SK-N-SH treated with all-trans-retinoic acid at 6 μM for 48 hours (cell line): ENCODE measurements at regions not wholly inside any gene's neighbourhood (a gene's known extent, or its start where the extent isn't known, plus 50 kb on each side); places are given as distances from the start of the nearest gene placed in this dataset.

Experiments used
- ATAC-seq: fragments of 200-7000 bp; cut with Tn5 transposase; 3 replicates; pipeline ENCODE4 v1.9.1; 2020; ENCODE audit warnings: mild to moderate bottlenecking, moderate library complexity
- ARNTL ChIP-seq: fragments of 450-650 bp; formaldehyde crosslinking; IDR thresholded peaks from 2 replicates; pipeline ENCODE4 v1.5.0; 2020; ENCODE audit warnings: low read depth, mild to moderate bottlenecking, moderate library complexity, borderline replicate concordance
- BACH2 ChIP-seq: fragments of 250-450 bp; sonication (Bioruptor Pico); IDR thresholded peaks from 2 replicates; pipeline ENCODE4 v1.9.0; 2021; ENCODE audit warnings: mild to moderate bottlenecking, borderline replicate concordance
- CSDC2 ChIP-seq: fragments of 250-450 bp; sonication (Bioruptor Pico); IDR thresholded peaks from 2 replicates; pipeline ENCODE4 v1.5.0; 2020; ENCODE audit warnings: mild to moderate bottlenecking, moderate library complexity
- ESRRG ChIP-seq: fragments of 250-450 bp; sonication (Bioruptor Pico); IDR thresholded peaks from 2 replicates; pipeline ENCODE4 v1.6.1; 2021; ENCODE audit warnings: mild to moderate bottlenecking
- GLIS3 ChIP-seq: fragments of 250-450 bp; sonication (Bioruptor Pico); IDR thresholded peaks from 2 replicates; pipeline ENCODE4 v1.5.0; 2020; ENCODE audit warnings: mild to moderate bottlenecking, moderate library complexity
- ISL1 ChIP-seq: fragments of 250-450 bp; sonication (Bioruptor Pico); IDR thresholded peaks from 2 replicates; pipeline ENCODE4 v2.1.2; 2022; ENCODE audit warnings: mild to moderate bottlenecking, moderate library complexity
- OSR1 ChIP-seq: fragments of 250-450 bp; sonication (Bioruptor Pico); IDR thresholded peaks from 2 replicates; pipeline ENCODE4 v1.8.0; 2022; ENCODE audit warnings: moderate library complexity, mild to moderate bottlenecking, inconsistent platforms
- PPARA ChIP-seq: fragments of 250-450 bp; sonication (Bioruptor Pico); IDR thresholded peaks from 2 replicates; pipeline ENCODE4 v1.5.0; 2020; ENCODE audit warnings: mild to moderate bottlenecking, borderline replicate concordance
- RARB ChIP-seq: fragments of 250-450 bp; sonication (Bioruptor Pico); IDR thresholded peaks from 2 replicates; pipeline ENCODE4 v1.8.0; 2021; ENCODE audit warnings: mild to moderate bottlenecking, moderate library complexity
- SNAI2 ChIP-seq: fragments of 250-450 bp; sonication (Bioruptor Pico); IDR thresholded peaks from 2 replicates; pipeline ENCODE4 v1.5.0; 2020; ENCODE audit warnings: mild to moderate bottlenecking, moderate library complexity
- TOX ChIP-seq: fragments of 250-450 bp; sonication (Bioruptor Pico); IDR thresholded peaks from 2 replicates; pipeline ENCODE4 v1.8.0; 2021; ENCODE audit warnings: mild to moderate bottlenecking, moderate library complexity, borderline replicate concordance
- ZC3H10 ChIP-seq: fragments of 250-450 bp; sonication (Bioruptor Pico); IDR thresholded peaks from 2 replicates; pipeline ENCODE4 v1.5.1; 2021; ENCODE audit warnings: mild to moderate bottlenecking, moderate library complexity
- ZFP3 ChIP-seq: fragments of 250-450 bp; sonication (Bioruptor Pico); IDR thresholded peaks from 2 replicates; pipeline ENCODE4 v1.5.0; 2020; ENCODE audit warnings: mild to moderate bottlenecking, moderate library complexity
- ZFP30 ChIP-seq: fragments of 450-650 bp; formaldehyde crosslinking; IDR thresholded peaks from 2 replicates; pipeline ENCODE4 v1.5.0; 2022; ENCODE audit warnings: mild to moderate bottlenecking, moderate library complexity
- ZNF565 ChIP-seq: fragments of 450-650 bp; formaldehyde crosslinking; conservative IDR thresholded peaks from 2 replicates; pipeline ENCODE4 v1.5.0; 2020; ENCODE audit warnings: low read depth, mild to moderate bottlenecking, moderate library complexity
- ZNF70 ChIP-seq: fragments of 450-650 bp; formaldehyde crosslinking; IDR thresholded peaks from 2 replicates; pipeline ENCODE4 v1.5.0; 2020; ENCODE audit warnings: mild to moderate bottlenecking, moderate library complexity
- TF ChIP-seq, protein P1 (sequence below): fragments of 250-450 bp; sonication (Bioruptor Pico); IDR thresholded peaks from 2 replicates; pipeline ENCODE4 v1.5.1; 2020; ENCODE audit warnings: low read depth, mild to moderate bottlenecking, moderate library complexity
- TF ChIP-seq, protein P2 (sequence below): fragments of 250-450 bp; sonication (Bioruptor Pico); IDR thresholded peaks from 2 replicates; pipeline ENCODE4 v1.5.0; 2020; ENCODE audit warnings: mild to moderate bottlenecking, moderate library complexity
- TF ChIP-seq, protein P3 (sequence below): fragments of 250-450 bp; sonication (Bioruptor Pico); IDR thresholded peaks from 2 replicates; pipeline ENCODE4 v1.8.0; 2020; ENCODE audit warnings: mild to moderate bottlenecking, moderate library complexity, borderline replicate concordance
- TF ChIP-seq, protein P4 (sequence below): fragments of 250-450 bp; sonication (Bioruptor Pico); IDR thresholded peaks from 2 replicates; pipeline ENCODE4 v1.8.0; 2021; ENCODE audit warnings: low read depth, mild to moderate bottlenecking, moderate library complexity, borderline replicate concordance
- TF ChIP-seq, protein P5 (sequence below): fragments of 250-450 bp; sonication (Bioruptor Pico); IDR thresholded peaks from 2 replicates; pipeline ENCODE4 v1.5.1; 2021; ENCODE audit warnings: mild to moderate bottlenecking, moderate library complexity

DNA sequence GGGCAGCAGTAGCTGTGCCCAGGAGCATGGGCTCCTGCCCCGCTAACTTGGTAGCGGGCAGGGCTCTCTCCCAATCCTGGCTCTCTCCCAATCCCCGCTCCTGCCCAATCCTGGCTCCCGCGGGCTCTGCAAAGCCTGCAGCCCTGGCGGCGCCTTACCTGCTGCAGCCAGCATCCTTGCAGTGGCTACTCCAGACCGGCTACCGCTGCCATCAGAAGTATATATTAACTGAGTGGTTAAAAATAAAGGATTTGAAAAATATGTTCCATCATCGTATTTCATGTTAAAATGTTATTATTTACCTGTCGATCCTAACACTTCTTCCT, 698.2 kb downstream of the SLITRK1 start:
- no peak for ATAC-seq
- TF ChIP-seq TOX (CRISPR knock-in tag) (no peak), ZFP3 (CRISPR knock-in tag) (no peak), GLIS3 (no peak), SNAI2 (CRISPR knock-in tag) (no peak), ARNTL (CRISPR knock-in tag) (no peak), ESRRG (CRISPR knock-in tag) (no peak), ZFP30 (CRISPR knock-in tag) (no peak), PPARA (CRISPR knock-in tag) (no peak), ZNF565 (CRISPR knock-in tag) (no peak), ZC3H10 (no peak), OSR1 (CRISPR knock-in tag) (no peak), CSDC2 (CRISPR knock-in tag) (no peak), ZNF70 (no peak)
- TF ChIP-seq, protein P1, sequence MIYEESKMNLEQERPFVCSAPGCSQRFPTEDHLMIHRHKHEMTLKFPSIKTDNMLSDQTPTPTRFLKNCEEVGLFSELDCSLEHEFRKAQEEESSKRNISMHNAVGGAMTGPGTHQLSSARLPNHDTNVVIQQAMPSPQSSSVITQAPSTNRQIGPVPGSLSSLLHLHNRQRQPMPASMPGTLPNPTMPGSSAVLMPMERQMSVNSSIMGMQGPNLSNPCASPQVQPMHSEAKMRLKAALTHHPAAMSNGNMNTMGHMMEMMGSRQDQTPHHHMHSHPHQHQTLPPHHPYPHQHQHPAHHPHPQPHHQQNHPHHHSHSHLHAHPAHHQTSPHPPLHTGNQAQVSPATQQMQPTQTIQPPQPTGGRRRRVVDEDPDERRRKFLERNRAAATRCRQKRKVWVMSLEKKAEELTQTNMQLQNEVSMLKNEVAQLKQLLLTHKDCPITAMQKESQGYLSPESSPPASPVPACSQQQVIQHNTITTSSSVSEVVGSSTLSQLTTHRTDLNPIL (CRISPR knock-in tag): no peak
- TF ChIP-seq, protein P2, sequence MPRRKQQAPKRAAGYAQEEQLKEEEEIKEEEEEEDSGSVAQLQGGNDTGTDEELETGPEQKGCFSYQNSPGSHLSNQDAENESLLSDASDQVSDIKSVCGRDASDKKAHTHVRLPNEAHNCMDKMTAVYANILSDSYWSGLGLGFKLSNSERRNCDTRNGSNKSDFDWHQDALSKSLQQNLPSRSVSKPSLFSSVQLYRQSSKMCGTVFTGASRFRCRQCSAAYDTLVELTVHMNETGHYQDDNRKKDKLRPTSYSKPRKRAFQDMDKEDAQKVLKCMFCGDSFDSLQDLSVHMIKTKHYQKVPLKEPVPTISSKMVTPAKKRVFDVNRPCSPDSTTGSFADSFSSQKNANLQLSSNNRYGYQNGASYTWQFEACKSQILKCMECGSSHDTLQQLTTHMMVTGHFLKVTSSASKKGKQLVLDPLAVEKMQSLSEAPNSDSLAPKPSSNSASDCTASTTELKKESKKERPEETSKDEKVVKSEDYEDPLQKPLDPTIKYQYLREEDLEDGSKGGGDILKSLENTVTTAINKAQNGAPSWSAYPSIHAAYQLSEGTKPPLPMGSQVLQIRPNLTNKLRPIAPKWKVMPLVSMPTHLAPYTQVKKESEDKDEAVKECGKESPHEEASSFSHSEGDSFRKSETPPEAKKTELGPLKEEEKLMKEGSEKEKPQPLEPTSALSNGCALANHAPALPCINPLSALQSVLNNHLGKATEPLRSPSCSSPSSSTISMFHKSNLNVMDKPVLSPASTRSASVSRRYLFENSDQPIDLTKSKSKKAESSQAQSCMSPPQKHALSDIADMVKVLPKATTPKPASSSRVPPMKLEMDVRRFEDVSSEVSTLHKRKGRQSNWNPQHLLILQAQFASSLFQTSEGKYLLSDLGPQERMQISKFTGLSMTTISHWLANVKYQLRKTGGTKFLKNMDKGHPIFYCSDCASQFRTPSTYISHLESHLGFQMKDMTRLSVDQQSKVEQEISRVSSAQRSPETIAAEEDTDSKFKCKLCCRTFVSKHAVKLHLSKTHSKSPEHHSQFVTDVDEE (CRISPR knock-in tag): no peak
- TF ChIP-seq, protein P3, sequence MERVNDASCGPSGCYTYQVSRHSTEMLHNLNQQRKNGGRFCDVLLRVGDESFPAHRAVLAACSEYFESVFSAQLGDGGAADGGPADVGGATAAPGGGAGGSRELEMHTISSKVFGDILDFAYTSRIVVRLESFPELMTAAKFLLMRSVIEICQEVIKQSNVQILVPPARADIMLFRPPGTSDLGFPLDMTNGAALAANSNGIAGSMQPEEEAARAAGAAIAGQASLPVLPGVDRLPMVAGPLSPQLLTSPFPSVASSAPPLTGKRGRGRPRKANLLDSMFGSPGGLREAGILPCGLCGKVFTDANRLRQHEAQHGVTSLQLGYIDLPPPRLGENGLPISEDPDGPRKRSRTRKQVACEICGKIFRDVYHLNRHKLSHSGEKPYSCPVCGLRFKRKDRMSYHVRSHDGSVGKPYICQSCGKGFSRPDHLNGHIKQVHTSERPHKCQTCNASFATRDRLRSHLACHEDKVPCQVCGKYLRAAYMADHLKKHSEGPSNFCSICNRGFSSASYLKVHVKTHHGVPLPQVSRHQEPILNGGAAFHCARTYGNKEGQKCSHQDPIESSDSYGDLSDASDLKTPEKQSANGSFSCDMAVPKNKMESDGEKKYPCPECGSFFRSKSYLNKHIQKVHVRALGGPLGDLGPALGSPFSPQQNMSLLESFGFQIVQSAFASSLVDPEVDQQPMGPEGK (CRISPR knock-in tag): no peak
- TF ChIP-seq, protein P4, sequence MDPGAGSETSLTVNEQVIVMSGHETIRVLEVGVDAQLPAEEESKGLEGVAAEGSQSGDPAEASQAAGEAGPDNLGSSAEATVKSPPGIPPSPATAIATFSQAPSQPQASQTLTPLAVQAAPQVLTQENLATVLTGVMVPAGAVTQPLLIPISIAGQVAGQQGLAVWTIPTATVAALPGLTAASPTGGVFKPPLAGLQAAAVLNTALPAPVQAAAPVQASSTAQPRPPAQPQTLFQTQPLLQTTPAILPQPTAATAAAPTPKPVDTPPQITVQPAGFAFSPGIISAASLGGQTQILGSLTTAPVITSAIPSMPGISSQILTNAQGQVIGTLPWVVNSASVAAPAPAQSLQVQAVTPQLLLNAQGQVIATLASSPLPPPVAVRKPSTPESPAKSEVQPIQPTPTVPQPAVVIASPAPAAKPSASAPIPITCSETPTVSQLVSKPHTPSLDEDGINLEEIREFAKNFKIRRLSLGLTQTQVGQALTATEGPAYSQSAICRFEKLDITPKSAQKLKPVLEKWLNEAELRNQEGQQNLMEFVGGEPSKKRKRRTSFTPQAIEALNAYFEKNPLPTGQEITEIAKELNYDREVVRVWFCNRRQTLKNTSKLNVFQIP (CRISPR knock-in tag): no peak

DNA sequence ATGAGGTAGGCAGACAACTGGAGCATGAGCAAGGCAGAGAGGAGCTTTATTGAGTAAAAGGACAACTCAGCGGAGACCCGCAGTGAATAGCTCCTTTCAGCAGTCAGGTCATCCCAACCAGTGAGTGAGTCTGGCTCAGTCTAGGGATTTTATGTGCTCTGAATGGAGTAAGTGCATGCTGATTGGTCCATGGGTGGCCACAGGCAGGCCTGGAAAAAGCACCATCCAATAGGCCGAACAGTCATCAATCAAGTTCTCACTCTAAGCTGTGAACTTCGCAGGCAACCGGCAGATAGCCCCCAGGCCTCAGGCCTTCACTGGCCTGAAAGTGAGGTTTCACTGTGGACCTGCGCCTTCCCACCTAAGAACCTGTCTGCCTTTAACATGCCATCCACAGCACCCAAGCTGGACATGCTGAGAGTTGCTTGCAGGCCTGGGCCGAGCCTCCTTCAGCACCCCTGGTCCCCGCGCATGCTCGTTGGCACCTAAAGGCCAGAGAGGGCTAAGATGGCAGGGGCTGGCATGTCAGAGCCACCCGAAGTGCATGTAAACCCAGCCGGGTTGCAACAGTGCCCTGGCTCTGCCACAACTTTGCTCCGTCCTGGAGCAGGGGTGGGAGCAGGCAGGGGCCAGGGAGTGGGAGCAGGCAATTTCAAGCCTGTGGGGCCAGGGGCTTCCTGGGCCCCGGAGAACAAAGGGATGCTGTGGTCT, 698.7 kb downstream of the SLITRK1 start:
- ATAC-seq: no peak
- no peak for TF ChIP-seq ZFP3 (CRISPR knock-in tag)
- no peak for TF ChIP-seq ISL1 (CRISPR knock-in tag)
- TF ChIP-seq, protein P3 (CRISPR knock-in tag): no peak
- no peak for TF ChIP-seq RARB (CRISPR knock-in tag)
- no peak for TF ChIP-seq PPARA (CRISPR knock-in tag)
- TF ChIP-seq OSR1 (CRISPR knock-in tag): no peak
- no peak for TF ChIP-seq ZC3H10
- no peak for TF ChIP-seq BACH2 (CRISPR knock-in tag)
- TF ChIP-seq, protein P4 (CRISPR knock-in tag): no peak
- TF ChIP-seq, protein P2 (CRISPR knock-in tag): no peak
- TF ChIP-seq SNAI2 (CRISPR knock-in tag): no peak
- TF ChIP-seq, protein P5, sequence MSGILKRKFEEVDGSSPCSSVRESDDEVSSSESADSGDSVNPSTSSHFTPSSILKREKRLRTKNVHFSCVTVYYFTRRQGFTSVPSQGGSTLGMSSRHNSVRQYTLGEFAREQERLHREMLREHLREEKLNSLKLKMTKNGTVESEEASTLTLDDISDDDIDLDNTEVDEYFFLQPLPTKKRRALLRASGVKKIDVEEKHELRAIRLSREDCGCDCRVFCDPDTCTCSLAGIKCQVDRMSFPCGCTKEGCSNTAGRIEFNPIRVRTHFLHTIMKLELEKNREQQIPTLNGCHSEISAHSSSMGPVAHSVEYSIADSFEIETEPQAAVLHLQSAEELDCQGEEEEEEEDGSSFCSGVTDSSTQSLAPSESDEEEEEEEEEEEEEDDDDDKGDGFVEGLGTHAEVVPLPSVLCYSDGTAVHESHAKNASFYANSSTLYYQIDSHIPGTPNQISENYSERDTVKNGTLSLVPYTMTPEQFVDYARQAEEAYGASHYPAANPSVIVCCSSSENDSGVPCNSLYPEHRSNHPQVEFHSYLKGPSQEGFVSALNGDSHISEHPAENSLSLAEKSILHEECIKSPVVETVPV (CRISPR knock-in tag): no peak
- TF ChIP-seq TOX (CRISPR knock-in tag): no peak
- TF ChIP-seq, protein P1 (CRISPR knock-in tag): no peak
- TF ChIP-seq, all 23 proteins: peak for 0
